ENCODE measurements at regions not wholly inside any gene's neighbourhood (a gene's known extent, or its start where the extent isn't known, plus 50 kb on each side); places are given as distances from the start of the nearest gene placed in this dataset.

DNA sequence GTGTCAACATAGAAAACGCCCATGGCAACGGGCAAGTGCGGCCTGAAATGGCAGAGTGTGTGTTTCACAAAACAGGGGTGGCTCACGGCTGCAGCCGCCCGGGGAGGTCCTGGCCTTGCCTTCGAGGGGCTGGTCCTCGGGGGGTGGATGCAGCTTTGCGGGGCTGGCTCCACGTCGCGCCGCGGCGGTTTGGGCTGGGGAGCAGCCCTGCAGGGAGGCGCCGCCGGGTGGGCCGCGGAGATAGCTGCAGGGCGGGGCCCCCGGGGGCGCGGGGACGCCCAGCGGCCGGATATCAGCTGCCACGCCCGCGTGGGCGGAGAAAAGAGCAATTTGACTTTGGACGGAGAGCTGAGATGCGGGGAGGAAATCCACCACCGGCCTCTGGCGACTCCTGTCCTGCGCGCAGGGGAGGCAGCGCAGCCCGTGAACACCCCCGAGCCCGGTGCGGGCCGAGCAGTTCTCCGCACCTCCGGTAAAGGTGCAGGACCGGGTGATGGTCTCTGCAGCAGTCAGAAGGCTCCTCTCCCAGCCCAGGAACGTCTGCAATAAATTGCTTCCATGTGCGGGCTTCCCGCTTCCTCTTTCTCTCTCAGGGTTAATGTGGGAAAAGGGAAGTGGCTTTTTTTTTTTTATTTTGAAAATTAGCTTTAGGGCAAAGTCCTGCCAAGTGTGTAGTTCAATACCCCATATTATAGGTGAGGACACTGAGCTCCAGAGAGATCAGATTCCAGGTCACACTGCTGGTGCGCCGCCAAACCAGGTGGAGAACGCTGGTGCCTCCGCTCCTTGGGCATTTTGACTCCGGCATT lies 110.5 kb downstream of the ARF6 start:
- Mint-ChIP-seq H3K36me3 (peaks cover 19% of the 10 kb centered on the region), H3K9me3 (ENCODE audit: low read depth) (no peaks in the 10 kb centered on the region), H3K27me3 (no peaks in the 10 kb centered on the region), H3K4me3 (peak overlapping the region; percentile 87), H3K27ac (peak overlapping the region; percentile 96), H3K4me1 (peaks cover 67% of the 10 kb centered on the region)
- ATAC-seq = peak; percentile 29
- CTCF ChIA-PET = interaction anchor here (0.7 to 9.1 kb wide), 27 partner anchors 9 to 151 kb away, joined by 3 to 131 read pairs (median 4); partner anchors contain the start of genes ARF6 and NEMF
- DNase-seq = peak; percentile 90

DNA sequence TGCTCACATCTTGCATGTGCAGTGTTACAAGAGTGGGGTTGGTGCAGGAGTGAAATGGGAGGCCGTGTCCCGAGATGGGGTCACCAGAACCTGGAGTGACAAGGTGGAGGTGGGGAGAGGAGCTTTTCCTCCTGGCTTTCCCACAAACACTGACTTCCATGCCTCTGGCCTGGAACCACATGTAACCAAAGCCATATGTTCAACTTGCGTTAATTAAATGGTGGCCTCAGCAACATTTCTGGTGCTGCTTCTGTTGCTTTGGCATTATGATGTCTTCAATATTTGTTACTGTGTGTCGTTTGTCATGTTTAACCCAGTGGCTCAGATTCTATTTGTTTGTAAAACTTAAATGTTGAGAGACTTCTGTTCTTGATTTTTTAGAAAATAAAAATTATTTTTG lies 110.2 kb downstream of the VCPKMT start:
- Mint-ChIP-seq H3K36me3 (peaks cover 27% of the 10 kb centered on the region), H3K4me1 (peaks cover 50% of the 10 kb centered on the region), H3K4me3 (no peak overlapping the region), H3K9me3 (ENCODE audit: low read depth) (no peaks in the 10 kb centered on the region), H3K27me3 (no peaks in the 10 kb centered on the region), H3K27ac (no peak overlapping the region)
- ATAC-seq = no peak
- DNase-seq = no peak
- CTCF ChIA-PET = interaction anchor here (0.6 to 1.6 kb wide), 2 partner anchors 140 to 151 kb away, joined by 3 to 7 read pairs; no protein-coding TSS in a partner anchor

DNA sequence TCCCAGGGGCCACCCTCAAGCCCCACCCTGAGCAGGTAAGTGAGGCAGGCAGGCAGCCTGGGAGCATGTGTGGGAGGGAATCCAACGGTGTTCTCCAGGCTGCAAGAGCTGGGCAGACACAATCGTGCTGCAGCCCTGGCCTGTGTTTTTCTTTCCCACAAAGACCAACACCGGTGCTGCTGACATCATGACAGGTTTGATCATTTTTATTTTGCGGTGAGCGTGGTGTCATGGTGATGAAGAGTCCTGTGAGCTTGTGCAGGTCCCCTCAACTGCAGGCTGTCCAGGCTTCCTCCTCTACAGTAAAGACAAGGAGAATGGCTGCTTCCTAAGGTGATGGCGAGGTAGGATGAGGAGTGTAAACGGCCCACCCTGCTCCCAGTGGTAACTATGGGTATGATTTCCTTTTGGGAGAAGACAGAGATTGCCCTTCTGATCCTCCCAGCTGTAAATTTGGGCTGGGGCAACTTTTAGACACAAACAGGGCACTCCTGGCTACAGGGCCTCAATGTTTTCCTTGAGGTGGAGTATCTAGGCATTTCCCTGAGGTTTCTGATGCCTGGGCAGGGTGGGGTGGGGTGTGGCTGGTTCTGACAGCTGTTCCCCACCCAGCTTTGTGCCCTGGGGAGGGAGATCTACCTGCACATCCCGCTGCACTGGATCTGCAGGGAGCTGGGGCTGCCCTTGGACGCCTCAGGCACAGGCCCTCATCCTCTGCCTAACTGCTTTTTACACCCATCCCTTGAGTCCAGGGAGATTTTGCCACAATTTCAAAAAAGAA lies 109.1 kb downstream of the VCPKMT start:
- Mint-ChIP-seq H3K36me3 (peaks cover 31% of the 10 kb centered on the region), H3K4me3 (peak overlapping the region; percentile 6), H3K9me3 (ENCODE audit: low read depth) (no peaks in the 10 kb centered on the region), H3K27ac (peak overlapping the region; percentile 52), H3K27me3 (no peaks in the 10 kb centered on the region), H3K4me1 (peaks cover 41% of the 10 kb centered on the region)
- ATAC-seq (no peak), DNase-seq (peak; percentile 55)
- CTCF ChIA-PET = interaction anchor here (0.8 to 1.6 kb wide), 3 partner anchors 55 to 141 kb away, joined by 3 to 7 read pairs (median 3); no protein-coding TSS in a partner anchor

DNA sequence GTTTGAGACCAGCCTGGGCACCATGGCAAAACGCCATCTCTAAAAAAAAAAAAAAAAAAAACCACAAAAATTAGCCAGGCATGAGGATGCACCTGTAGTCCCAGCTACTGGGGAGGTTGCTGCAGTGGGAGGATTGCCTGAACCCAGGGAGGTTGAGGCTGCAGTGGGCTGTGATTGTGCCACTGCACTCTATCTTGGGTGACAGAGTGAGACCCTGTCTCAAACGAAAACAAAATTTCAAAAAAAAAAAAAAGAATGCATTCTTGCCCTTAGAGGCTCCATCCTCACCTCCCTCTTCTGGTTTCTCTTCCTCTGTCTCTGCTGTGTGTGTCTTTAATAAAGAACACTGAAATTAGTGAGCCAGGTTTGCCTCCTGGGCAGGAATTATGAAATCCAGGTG lies 107.8 kb downstream of the VCPKMT start:
- Mint-ChIP-seq H3K27ac (no peak overlapping the region), H3K4me1 (peaks cover 44% of the 10 kb centered on the region), H3K27me3 (no peaks in the 10 kb centered on the region), H3K9me3 (ENCODE audit: low read depth) (no peaks in the 10 kb centered on the region), H3K4me3 (no peak overlapping the region), H3K36me3 (peaks cover 36% of the 10 kb centered on the region)
- CTCF ChIA-PET = interaction anchor here (0.6 to 1.7 kb wide), 3 partner anchors 8 to 156 kb away, joined by 3 to 4 read pairs (median 3); partner anchors contain the start of gene NEMF
- no peak for ATAC-seq
- DNase-seq = no peak

DNA sequence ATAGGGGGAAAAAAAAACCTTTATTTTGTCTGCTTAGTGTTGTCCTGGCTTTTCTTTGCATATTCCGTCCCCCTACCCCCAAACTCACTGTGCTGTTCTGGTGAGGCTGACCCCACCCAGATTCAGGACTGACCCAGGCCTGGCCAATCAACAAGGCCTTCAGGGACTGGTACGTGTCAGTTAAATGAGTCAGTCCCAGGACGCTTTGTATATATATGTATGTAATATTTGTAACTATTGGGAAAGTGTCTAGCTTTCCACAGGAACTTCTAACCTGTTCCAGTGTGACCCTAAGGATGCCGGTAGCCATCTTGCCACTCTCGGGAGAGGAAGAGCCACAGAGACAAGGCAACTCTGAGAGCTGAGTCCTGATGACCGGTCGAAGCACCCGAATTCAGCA lies 107.4 kb downstream of the VCPKMT start:
- ATAC-seq (no peak), DNase-seq (no peak)
- no peak overlapping the region for H3K4me3 Mint-ChIP-seq
- no peaks in the 10 kb centered on the region for H3K27me3 Mint-ChIP-seq
- no peak overlapping the region for H3K27ac Mint-ChIP-seq
- H3K4me1 Mint-ChIP-seq = peaks cover 42% of the 10 kb centered on the region
- CTCF ChIA-PET = interaction anchor here (0.6 to 1.7 kb wide), 3 partner anchors 9 to 156 kb away, joined by 3 to 4 read pairs (median 3); partner anchors contain the start of gene NEMF
- H3K36me3 Mint-ChIP-seq = peaks cover 37% of the 10 kb centered on the region
- no peaks in the 10 kb centered on the region for H3K9me3 Mint-ChIP-seq (ENCODE audit: low read depth)

DNA sequence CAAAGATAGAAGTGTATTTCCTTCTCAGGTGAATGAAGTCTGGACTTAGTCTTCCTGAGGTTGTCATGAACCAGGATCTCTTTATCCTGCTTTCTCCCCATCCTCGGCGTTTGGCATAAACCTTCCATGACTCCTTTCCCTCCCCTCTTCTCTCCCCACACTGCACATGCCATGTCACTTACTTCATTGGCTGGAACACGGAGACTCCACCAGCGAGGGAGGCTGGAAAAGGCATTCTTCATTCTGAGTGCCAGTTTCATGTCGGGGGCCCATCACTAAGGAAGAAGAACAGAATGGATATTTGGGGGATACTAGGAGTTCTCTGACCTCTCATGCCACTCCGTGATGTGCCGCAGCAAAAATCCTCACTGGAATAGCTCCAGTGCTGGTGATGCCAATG lies 105.6 kb downstream of the VCPKMT start:
- DNase-seq (no peak), ATAC-seq (no peak)
- H3K9me3 Mint-ChIP-seq (ENCODE audit: low read depth) = no peaks in the 10 kb centered on the region
- H3K27me3 Mint-ChIP-seq = no peaks in the 10 kb centered on the region
- CTCF ChIA-PET = interaction anchor here (1.0 kb wide), 1 partner anchor 148 kb away, joined by 4 read pairs; no protein-coding TSS in a partner anchor
- H3K4me1 Mint-ChIP-seq = peaks cover 40% of the 10 kb centered on the region
- H3K27ac Mint-ChIP-seq = no peak overlapping the region
- H3K4me3 Mint-ChIP-seq = no peak overlapping the region
- H3K36me3 Mint-ChIP-seq = peaks cover 38% of the 10 kb centered on the region

DNA sequence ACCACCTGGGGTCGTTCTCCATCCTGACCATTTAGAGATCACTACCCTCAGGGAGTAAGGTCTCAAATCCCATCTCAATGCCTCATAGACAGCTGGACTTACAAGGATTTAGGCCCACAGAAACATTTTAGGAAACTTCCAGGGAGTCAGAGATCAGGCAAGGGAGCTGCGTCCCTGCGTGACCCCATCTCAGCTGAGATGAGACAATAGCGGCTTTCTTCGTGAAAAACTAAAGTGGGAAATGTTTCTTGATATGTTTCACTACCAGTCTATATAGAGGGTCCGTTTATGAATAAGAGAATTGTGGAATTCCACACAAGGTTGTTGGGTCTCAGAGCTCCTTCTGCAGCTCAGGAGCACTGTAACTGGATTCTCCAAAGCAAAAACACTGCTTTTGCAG lies 105.1 kb downstream of the VCPKMT start:
- Mint-ChIP-seq H3K36me3 (peaks cover 39% of the 10 kb centered on the region), H3K27me3 (no peaks in the 10 kb centered on the region), H3K27ac (no peak overlapping the region), H3K9me3 (ENCODE audit: low read depth) (no peaks in the 10 kb centered on the region), H3K4me3 (no peak overlapping the region), H3K4me1 (peaks cover 40% of the 10 kb centered on the region)
- ATAC-seq = no peak
- CTCF ChIA-PET = interaction anchor here (1.0 kb wide), 1 partner anchor 149 kb away, joined by 4 read pairs; no protein-coding TSS in a partner anchor
- DNase-seq = no peak

DNA sequence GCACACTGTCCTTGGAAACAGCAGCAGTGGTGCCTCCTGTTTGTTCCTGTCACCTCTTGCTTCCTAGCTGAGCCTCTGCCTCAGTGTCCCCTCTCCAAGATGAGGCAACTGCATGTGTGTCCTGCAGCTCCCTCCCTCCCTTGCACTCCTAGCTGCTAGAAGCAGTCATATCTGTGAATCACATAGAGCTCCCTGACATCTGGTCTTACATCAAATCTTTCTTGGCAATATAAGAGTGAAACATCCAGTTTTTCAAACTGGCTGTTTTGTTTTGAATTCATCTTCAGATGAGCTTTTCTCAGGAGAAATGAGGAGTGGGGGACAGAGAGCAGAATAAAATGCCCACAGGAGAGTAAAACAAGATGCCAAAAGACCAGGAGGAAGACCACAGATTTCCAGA lies 103.7 kb downstream of the VCPKMT start:
- CTCF ChIA-PET = interaction anchor here (1.0 kb wide), 1 partner anchor 9 kb away, joined by 4 read pairs; no protein-coding TSS in a partner anchor
- H3K27ac Mint-ChIP-seq = no peak overlapping the region
- DNase-seq (no peak), ATAC-seq (no peak)
- H3K36me3 Mint-ChIP-seq = peaks cover 37% of the 10 kb centered on the region
- H3K4me1 Mint-ChIP-seq = peaks cover 34% of the 10 kb centered on the region
- H3K27me3 Mint-ChIP-seq = no peaks in the 10 kb centered on the region
- no peaks in the 10 kb centered on the region for H3K9me3 Mint-ChIP-seq (ENCODE audit: low read depth)
- no peak overlapping the region for H3K4me3 Mint-ChIP-seq

DNA sequence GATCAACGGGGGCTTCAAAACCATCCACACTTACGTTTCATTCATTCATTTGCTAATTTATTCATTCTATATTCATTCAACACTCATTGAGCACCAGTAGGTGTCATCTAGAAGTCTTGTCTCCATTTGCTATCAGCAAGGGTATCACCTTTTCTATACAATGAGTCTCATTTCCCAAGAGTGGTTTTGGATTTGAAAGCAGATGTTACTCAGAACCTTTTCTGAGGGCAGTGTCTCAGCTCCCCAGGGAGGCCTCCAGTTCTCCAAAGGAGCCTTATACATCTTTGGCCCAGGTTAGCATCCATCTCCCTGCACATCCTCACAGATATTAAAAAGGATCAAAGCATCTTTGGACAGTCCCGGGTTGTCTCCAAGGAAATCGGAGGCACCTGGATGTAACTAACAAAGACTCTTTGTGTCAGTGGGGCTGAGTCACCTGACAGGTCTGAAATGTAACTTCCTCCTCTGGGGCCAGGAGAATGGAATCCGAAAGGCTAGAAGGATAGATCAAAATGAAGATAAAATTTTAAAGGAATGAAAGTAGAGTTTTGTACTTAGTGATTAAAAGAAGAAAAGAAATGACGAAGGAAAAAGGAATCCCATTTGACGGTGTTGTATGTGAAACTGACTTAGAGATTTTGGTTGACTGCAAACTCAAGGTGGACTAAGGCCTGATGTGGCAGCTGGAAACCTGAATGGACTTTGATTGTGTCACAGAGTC lies 103.0 kb downstream of the VCPKMT start:
- Mint-ChIP-seq H3K36me3 (peaks cover 38% of the 10 kb centered on the region), H3K27ac (no peak overlapping the region), H3K27me3 (no peaks in the 10 kb centered on the region), H3K4me3 (no peak overlapping the region), H3K9me3 (ENCODE audit: low read depth) (no peaks in the 10 kb centered on the region), H3K4me1 (peaks cover 30% of the 10 kb centered on the region)
- ATAC-seq (no peak), DNase-seq (no peak)
- CTCF ChIA-PET = interaction anchor here (1.0 kb wide), 1 partner anchor 10 kb away, joined by 4 read pairs; no protein-coding TSS in a partner anchor

DNA sequence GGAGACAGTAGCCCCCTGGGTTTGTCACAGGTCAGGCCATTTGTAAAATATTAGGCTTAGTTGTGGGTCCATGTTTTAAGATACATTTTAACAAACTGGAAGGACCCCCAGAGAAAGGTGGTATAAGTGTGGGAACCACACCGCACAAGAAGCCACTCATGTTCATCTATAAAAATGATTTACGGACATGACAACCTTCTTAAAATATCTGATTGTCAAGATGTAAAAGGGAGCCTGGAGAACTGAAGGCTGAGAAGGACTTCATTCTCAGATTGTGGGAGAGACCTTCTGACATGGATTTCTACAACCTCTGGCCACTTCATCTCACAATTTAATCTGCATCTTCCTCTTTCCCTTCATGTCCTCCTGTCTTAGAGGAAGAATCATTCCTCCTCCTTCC lies 102.4 kb downstream of the VCPKMT start:
- Mint-ChIP-seq H3K4me3 (no peak overlapping the region), H3K4me1 (peaks cover 26% of the 10 kb centered on the region), H3K27me3 (no peaks in the 10 kb centered on the region), H3K27ac (no peak overlapping the region), H3K9me3 (ENCODE audit: low read depth) (no peaks in the 10 kb centered on the region), H3K36me3 (peaks cover 44% of the 10 kb centered on the region)
- CTCF ChIA-PET = no interaction called here
- no peak for DNase-seq
- ATAC-seq = no peak

DNA sequence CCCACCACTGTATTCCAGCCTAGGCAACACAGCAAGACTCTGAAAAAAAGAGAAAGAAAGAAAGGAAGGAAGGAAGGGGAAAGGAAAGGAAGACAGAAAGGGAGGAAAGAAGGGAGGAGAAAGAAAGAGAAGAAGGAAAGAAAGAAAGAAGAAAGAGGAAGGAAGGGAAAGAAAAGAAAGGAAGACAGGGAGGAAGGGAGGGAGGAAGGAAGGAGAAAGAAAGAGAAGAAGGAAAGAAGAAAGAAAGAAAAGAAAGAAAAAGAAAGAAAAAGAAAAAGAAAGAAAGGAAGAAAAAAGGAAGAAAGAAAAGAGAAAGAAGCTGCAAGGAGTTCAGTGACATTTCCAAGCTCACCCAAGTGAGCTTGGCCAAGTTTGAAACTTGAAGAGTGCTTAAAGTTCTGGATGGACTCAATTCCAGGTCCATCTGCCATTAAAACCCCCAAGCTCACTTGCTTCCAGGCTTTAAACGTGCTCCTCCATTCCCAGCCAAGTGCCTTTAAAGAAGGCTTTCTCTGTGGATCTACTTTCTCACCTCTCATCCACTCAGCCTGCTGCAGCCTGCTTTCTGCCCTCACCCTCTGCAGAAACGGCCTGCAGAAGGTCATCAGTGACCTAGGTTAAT lies 101.5 kb downstream of the VCPKMT start:
- DNase-seq (no peak), ATAC-seq (no peak)
- CTCF ChIA-PET = interaction anchor here (1.2 to 1.4 kb wide), 2 partner anchors 12 to 15 kb away, joined by 3 read pairs; no protein-coding TSS in a partner anchor
- Mint-ChIP-seq H3K4me3 (no peak overlapping the region), H3K27me3 (no peaks in the 10 kb centered on the region), H3K36me3 (peaks cover 51% of the 10 kb centered on the region), H3K9me3 (ENCODE audit: low read depth) (peaks cover 8% of the 10 kb centered on the region), H3K27ac (peak overlapping the region; percentile 12), H3K4me1 (peaks cover 27% of the 10 kb centered on the region)

DNA sequence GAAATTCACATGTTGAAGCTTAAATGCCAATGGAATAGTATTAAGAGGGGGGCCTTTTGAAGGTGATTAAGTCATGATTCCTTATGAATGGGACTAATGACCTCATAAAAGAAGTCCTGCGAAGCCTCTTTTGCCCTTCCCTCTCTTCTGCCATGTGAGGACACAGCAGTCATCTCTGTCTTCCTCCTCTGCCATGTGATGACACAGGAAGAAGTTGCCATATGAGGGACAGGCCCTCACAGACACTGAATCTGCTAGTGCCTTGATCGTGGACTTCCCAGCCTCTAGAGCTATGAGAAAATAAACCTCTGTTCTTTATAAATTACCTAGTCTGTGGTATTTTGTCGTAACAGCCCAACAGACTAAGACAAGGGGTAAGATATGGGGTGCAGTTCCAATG lies 100.7 kb downstream of the VCPKMT start:
- Mint-ChIP-seq H3K9me3 (ENCODE audit: low read depth) (peaks cover 12% of the 10 kb centered on the region), H3K4me3 (no peak overlapping the region), H3K27ac (peak overlapping the region; percentile 10), H3K27me3 (no peaks in the 10 kb centered on the region), H3K4me1 (peaks cover 31% of the 10 kb centered on the region), H3K36me3 (peaks cover 53% of the 10 kb centered on the region)
- CTCF ChIA-PET = interaction anchor here (0.6 to 1.4 kb wide), 4 partner anchors 13 to 91 kb away, joined by 3 read pairs; no protein-coding TSS in a partner anchor
- DNase-seq (no peak), ATAC-seq (peak; percentile 51)

Data from activated CD8-positive, alpha-beta memory T cell treated with anti-CD3 and anti-CD28 coated beads, Interleukin-2, amount 10 ng/mL, durations not matched to agents 7 days and 5 days (primary cell).